GM18499 (cell line): ENCODE measurements at regions not wholly inside any gene's neighbourhood (a gene's known extent, or its start where the extent isn't known, plus 50 kb on each side); places are given as distances from the start of the nearest gene placed in this dataset.
"Not testable (repeated sequence)": the region's sequence is repeated elsewhere in the genome, so short reads cannot be mapped to it uniquely, and the experiment has no call there.

ENCODE experiments used
- ATAC-seq: cut with Tn5 transposase; IDR thresholded peaks from one replicate; pipeline ENCODE4 v1.9.1; 2021; ENCODE audit warnings: moderate number of reproducible peaks; ENCODE audit not compliant: insufficient read depth, unreplicated experiment

DNA sequence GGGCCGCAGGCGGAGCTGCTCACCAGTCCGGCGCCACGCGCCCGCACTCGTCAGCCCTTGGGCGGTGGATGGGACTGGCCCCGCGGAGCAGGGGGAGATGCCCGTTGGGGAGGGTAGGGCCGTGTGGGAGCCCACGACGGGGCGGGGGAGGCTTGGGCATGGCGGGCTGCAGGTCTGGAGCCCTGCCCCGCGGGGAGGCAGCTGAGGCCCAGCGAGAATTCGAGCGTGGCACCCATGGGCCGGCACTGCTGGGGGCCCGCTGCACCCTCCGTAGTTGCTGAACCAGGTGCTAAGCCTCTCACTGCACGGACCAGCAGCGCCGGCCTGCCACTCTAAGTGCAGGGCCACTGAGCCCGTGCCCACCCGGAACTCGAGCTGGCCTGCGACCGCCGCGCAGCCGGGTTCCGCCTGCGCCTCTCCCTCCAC, 182.4 kb upstream of the ERBB4 start:
- no peak for ATAC-seq

DNA sequence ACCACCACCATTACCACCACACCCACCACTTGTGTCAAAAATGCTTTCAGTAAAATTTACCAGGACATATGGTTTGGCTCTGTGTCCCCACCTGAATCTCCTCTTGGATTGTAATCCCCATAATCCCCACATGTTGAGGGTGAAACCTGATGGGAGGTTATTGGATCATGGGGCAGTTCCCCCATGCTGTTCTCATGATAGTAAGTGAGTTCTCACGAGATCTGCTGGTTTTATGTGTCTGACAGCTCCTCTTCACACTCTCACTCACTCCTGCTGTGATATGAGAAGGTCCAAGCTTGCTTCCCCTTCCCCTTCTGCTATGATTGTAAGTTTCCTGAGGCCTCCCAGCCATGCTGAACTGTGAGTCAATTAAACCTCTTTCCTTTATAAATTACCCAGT, 176.8 kb upstream of the ERBB4 start:
- ATAC-seq, result not testable (repeated sequence)

DNA sequence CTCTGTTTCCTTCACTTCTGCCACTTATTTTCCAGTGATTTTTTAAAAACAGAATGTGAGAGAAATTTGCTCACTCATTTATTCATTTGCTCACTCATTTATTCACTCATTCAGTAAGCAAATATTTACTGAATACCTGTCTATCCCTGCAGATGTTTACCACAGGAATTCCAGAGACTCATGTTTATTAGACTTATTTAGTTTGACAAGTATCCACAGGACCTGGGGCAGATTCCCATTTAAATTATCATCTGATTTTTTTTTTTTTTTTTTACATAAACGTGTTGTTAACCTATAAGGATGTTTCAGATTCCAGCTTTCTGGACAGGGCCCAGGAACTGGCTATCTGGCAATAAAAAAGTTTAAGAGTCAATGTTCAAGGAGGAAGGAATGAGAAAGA, 175.1 kb upstream of the ERBB4 start:
- ATAC-seq, result no peak

GRCh38 chr2:212712991-212713390, 174.4 kb upstream of the ERBB4 start:
- ATAC-seq, result no peak

DNA sequence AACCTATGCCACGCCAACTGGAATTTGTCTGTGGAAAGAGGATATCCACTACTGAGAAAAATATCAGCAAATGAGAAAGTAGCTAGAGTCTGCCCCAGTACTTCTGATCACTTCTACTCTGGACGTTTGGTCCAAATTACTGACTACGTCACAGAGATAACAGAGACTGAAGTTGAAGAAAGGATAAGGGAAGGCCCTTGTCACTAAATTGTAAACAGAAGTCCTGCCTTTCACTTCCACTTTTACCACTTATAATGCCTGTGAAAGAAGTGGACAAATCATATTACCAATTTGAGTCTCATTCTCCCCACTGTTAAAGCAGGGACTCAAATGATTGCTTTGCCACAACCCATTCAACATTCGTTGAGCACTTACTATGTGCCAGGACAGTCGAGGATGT, 173.9 kb upstream of the ERBB4 start:
- no peak for ATAC-seq

DNA sequence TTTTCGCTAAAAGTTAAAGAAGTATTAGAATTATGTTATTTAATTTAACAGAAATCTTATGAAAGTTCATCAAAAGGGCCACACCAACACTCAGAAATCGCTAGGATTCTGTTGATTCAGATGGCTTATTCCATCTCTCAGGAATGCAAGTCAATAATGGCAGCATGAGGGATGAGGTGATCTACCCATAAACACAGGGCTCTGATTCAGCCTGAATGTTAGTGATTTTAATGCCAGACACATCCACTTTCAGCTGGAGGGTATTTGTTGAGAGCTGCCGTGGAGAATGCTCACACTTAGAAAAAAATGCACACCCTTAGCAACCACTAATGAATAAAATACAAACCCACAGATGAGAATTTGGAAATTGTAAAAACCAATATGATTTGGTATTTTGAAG, 173.3 kb upstream of the ERBB4 start:
- ATAC-seq, result no peak

DNA sequence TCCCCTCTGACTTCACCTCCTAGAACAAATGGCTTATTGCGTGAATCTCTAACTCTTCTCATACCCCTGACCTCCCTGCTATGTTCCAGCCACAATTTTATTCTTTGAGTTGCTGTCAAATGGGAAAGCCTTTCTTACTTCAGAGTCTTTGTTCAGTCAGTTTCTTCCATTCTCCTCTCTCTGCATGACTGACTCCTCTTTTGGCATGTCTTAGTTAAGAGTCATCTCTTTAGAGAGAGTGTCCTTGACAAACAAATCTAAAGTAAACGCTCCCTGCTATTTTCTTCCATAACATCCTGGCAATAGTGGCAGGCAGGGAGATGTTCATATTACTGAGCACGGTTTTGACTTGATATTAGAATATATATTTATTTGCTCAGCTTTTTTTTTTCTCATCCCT, 170.7 kb upstream of the ERBB4 start:
- ATAC-seq, result no peak

GRCh38 chr2:212708355-212708754, 169.8 kb upstream of the ERBB4 start:
- no peak for ATAC-seq

DNA sequence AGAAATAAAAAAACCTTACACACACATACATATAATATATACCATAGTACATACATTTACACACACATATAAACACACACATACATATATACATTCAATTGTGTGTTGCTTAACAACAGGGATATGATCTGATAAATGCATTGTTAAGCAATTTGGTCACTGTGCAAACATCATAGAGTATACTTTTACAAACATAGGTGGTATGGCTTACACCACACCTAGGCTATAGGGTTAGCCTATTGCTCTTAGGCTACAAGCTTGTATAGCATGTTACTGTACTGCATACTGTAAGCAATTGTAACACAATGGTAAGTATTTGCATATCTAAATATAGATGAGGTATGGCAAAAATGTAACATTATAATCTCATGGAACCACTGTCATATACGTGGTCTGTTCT, 156.8 kb upstream of the ERBB4 start:
- ATAC-seq, result no peak

DNA sequence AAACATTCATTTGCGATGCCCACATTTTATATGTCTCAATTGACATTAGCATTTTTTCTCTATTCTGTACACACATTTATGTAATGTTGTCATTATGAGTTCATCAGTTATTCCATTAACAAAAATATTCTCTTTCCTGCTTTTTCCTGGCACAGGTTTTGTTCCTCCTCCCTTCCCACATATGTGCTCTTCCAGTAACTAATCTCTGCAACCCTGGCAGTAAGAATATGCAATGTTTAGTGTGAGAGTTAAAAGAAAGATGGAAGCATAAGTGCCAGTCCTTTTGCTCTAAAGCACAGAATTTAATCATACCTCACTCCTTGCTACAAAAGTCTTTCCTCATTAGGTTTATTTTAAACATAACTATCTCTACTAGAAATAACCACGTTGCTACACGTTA, 155.8 kb upstream of the ERBB4 start:
- ATAC-seq, result no peak

DNA sequence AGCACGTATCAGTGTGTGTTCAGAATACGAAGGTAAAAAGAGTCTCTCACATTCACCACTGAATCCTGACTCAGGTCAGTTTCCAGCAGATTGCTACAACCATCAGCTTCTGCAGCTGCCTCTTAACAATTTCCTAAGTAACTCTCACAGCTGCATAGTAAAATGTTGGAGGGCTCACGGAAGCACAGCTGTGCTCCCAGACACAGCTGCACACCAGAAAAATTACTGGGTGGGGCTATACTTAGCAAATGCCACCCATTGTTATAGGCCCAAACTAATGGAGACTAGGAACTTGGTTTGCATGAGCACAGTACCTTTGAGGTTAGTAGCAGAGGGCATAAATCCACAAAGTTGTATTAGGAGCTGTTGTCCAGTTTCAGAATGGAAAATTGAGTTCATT, 153.9 kb upstream of the ERBB4 start:
- no peak for ATAC-seq

GRCh38 chr2:212686285-212686895, 147.8 kb upstream of the ERBB4 start:
- peak; percentile 53 for ATAC-seq

- no peak for ATAC-seq
Observed at GRCh38 chr2:212683346-212684097, 144.9 kb upstream of the ERBB4 start.

DNA sequence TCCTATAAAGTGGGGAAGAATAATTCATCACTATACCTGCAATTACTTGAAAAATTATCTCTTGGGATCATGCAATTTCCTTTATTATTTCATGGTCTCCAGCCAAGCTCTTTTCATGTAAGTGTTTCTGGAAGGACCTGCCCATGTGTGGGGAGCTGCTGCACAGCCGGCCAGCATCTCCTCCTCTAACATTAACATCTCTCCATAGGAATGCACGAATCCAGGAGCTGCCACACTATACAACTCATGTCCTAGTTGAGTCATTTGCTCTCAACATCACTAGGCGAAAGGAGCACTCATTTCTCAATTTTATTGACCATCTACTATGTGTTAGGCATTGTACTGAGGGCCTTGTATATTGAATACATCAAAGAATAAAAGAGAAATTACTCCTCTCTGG, 144.3 kb upstream of the ERBB4 start:
- no peak for ATAC-seq

DNA sequence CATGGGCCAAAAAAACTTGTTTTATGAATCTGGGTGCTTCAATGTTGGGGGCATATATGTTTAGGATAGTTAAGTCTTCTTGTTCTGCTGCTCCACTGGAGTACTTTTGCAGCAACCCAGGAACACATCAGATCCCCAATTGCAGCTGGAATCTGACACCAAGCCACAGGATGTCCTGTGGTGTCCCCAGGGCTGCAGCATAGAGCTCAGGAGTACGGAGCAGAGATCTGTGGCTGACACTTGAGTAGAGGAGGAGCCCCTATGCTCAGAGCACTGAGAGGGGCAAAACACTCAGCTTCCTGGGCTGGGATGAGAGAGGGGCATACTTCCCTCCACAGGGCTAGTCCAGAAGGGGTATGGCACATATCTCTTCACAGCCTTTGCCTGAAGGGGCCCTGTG, 138.9 kb upstream of the ERBB4 start:
- no peak for ATAC-seq

GRCh38 chr2:212672186-212672585, 133.6 kb upstream of the ERBB4 start:
- no peak for ATAC-seq

- no peak for ATAC-seq
Observed at GRCh38 chr2:212669761-212670160, 131.2 kb upstream of the ERBB4 start.

GRCh38 chr2:212667751-212668316, 129.2 kb upstream of the ERBB4 start:
- no peak for ATAC-seq

DNA sequence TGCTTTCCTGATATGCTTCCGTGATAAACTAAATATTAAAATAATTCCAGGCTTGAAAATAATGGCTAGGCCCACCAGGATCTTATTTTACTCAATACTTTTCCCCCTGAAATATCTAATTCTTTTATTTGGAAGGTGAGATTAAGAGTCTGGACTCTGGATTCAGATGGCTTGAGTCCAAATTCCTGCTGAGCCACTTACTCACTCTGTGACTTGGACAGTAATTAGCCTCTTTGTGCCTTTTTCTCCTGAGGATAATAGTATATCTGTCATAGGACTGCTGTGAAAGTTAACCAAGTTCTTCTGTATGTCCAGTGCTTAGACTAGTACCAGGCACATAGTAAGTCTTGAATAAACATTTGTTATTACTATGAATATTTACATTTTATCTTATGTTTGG, 127.3 kb upstream of the ERBB4 start:
- no peak for ATAC-seq

DNA sequence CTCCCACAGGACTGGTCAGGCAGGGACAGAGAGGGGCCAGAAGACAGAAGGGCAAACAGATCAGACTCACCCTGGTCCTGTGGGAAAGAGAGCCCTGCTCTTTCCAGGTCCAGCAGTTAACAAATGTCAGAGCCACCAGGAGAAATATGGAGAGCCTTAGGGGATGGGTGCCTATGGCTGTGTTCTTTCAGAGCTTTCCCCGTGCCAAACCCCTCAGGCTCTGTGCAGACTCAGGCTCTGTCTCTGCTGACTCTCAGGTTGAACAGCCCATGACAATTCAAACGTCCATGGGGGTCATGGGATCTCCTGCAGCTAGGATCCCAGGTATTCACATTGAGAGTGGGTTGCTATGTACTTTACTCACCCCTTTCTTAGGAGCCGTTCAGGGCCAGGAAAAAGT, 120.8 kb upstream of the ERBB4 start:
- ATAC-seq, result no peak

DNA sequence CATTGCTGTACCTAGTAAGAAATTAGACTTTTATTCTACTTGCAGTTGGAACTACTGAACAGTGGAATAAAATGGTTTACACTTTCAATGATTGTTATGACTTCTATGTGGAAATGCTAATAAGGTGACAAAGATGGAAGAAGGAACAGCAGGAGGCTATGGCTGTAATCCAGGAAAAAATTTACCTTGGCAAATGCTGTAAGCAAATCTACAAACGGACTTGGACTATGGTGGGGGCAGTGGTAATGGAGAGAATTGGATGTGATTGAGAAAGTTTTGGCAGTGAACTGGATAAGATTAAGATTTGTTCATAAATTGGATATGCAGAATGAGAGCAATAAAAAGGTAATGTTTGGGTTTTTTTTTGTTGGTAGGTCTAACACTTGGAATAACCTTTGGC, 111.0 kb upstream of the ERBB4 start:
- no peak for ATAC-seq
